ENCODE measurements at regions not wholly inside any gene's neighbourhood (a gene's known extent, or its start where the extent isn't known, plus 50 kb on each side); places are given as distances from the start of the nearest gene placed in this dataset.

DNA sequence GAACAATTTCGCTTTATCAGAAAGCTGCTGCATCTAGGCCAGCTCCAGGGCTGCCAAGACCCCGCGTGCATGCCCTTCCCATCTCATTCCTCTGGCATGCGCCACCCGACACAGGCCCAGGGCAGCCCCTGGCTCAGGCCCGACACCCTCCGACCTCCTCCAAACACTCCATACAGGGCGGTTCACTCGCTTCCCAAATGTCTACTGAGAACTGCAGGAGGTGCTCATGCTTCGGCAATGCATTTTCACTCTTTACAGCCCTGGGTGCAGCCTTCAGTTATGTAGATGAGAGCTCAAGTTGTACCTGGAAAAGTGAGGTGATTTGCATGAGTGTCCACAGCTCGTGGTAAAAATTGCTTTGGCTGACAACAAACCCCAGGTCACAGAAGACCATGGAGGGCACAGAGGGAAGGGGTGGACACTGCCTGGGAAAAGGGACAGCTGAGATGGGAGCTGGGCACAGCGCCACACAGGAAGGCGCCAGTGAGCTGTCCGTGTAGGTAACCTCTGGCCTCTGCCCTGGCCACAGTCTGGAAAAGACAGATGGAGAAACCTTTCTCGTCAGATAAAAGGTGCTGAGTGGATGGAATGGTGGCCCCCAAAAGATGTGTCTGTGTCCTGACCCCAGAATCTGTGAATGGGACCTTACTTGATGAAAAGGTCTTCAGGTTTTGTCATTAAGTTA is 1351.9 kb downstream of the BRD1 start:
- no peak for DNase-seq (ENCODE audit: low read depth in 1 of 2, low spot score in 1 of 2)

DNA sequence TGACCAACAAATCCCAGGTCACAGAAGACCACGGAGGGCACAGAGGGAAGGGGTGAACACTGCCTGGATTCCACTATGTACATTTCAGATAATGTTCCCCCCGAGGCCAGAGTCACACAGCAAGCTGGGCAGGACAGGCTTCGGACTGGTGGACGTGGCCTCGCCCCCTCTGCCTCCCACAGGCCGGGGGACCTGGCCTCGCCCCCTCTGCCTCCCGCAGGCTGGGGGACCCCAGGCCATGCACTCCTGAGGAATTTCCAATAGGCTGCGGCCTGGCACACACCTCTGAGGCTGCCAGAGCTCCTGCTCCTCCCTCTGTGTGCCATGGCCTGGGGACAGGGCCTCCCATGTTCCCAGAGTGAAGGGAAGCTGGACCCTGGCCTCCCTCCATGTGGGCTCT is 1352.8 kb downstream of the BRD1 start:
- Histone ChIP-seq H3K27me3 (ENCODE audit: insufficient read depth, poor library complexity, severe bottlenecking) (no peaks in the 10 kb centered on the region), H3K4me3 (replicated peaks; ENCODE audit: insufficient read depth, low read length) (no peak overlapping the region), H3K27ac (replicated peaks) (no peak overlapping the region)
- TF ChIP-seq, protein P1, sequence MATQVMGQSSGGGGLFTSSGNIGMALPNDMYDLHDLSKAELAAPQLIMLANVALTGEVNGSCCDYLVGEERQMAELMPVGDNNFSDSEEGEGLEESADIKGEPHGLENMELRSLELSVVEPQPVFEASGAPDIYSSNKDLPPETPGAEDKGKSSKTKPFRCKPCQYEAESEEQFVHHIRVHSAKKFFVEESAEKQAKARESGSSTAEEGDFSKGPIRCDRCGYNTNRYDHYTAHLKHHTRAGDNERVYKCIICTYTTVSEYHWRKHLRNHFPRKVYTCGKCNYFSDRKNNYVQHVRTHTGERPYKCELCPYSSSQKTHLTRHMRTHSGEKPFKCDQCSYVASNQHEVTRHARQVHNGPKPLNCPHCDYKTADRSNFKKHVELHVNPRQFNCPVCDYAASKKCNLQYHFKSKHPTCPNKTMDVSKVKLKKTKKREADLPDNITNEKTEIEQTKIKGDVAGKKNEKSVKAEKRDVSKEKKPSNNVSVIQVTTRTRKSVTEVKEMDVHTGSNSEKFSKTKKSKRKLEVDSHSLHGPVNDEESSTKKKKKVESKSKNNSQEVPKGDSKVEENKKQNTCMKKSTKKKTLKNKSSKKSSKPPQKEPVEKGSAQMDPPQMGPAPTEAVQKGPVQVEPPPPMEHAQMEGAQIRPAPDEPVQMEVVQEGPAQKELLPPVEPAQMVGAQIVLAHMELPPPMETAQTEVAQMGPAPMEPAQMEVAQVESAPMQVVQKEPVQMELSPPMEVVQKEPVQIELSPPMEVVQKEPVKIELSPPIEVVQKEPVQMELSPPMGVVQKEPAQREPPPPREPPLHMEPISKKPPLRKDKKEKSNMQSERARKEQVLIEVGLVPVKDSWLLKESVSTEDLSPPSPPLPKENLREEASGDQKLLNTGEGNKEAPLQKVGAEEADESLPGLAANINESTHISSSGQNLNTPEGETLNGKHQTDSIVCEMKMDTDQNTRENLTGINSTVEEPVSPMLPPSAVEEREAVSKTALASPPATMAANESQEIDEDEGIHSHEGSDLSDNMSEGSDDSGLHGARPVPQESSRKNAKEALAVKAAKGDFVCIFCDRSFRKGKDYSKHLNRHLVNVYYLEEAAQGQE (IDR thresholded peaks at IDR 0.05; ENCODE audit: insufficient replicate concordance, low read depth), result no peak
- TF ChIP-seq POLR2AphosphoS5 (IDR thresholded peaks at IDR 0.05; ENCODE audit: low read depth) (no peak), SPI1 (IDR thresholded peaks at IDR 0.05; ENCODE audit: borderline replicate concordance, low read depth) (no peak), GABPA (IDR thresholded peaks at IDR 0.05; ENCODE audit: low read depth) (no peak)
- TF ChIP-seq, protein P2, sequence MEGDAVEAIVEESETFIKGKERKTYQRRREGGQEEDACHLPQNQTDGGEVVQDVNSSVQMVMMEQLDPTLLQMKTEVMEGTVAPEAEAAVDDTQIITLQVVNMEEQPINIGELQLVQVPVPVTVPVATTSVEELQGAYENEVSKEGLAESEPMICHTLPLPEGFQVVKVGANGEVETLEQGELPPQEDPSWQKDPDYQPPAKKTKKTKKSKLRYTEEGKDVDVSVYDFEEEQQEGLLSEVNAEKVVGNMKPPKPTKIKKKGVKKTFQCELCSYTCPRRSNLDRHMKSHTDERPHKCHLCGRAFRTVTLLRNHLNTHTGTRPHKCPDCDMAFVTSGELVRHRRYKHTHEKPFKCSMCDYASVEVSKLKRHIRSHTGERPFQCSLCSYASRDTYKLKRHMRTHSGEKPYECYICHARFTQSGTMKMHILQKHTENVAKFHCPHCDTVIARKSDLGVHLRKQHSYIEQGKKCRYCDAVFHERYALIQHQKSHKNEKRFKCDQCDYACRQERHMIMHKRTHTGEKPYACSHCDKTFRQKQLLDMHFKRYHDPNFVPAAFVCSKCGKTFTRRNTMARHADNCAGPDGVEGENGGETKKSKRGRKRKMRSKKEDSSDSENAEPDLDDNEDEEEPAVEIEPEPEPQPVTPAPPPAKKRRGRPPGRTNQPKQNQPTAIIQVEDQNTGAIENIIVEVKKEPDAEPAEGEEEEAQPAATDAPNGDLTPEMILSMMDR (IDR thresholded peaks at IDR 0.05; ENCODE audit: insufficient read depth, low read length), result no peak
- no peak for DNase-seq (ENCODE audit: low read depth in 1 of 2, low spot score in 1 of 2)

More for the DNA sequence above, 1351.9 kb downstream of the BRD1 start:
- no peak overlapping the region for H3K27ac ChIP-seq (replicated peaks)
- TF ChIP-seq GABPA (IDR thresholded peaks at IDR 0.05; ENCODE audit: low read depth), result no peak
- no peak for TF ChIP-seq POLR2AphosphoS5 (IDR thresholded peaks at IDR 0.05; ENCODE audit: low read depth)
- TF ChIP-seq, protein P1 (IDR thresholded peaks at IDR 0.05; ENCODE audit: insufficient replicate concordance, low read depth), result no peak
- TF ChIP-seq, protein P2 (IDR thresholded peaks at IDR 0.05; ENCODE audit: insufficient read depth, low read length), result no peak
- H3K4me3 ChIP-seq (replicated peaks; ENCODE audit: insufficient read depth, low read length), result no peak overlapping the region
- H3K27me3 ChIP-seq (ENCODE audit: insufficient read depth, poor library complexity, severe bottlenecking), result no peaks in the 10 kb centered on the region

DNA sequence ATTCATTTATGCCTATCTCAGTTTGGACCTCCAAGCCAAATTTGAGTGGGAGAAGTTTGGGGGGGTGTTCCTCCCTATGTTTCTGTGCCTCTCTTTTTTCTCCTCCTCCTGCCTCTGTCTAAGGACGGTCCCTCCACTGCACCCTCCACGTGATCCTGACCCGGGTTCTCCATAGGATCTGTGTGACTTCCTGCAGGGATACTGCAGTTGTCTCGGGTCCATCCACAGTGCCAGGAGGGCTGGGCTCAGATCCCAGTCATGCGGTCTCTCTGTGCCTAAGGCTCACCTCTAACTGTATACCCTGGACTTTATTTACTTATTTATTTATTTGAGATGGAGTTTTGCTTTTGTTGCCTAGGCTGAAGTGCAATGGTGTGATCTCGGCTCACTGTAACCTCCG is 1354.5 kb downstream of the BRD1 start:
- no peak for TF ChIP-seq SPI1 (IDR thresholded peaks at IDR 0.05; ENCODE audit: borderline replicate concordance, low read depth)
- no peak for TF ChIP-seq POLR2AphosphoS5 (IDR thresholded peaks at IDR 0.05; ENCODE audit: low read depth)
- no peak for TF ChIP-seq GABPA (IDR thresholded peaks at IDR 0.05; ENCODE audit: low read depth)
- TF ChIP-seq, protein P1 (IDR thresholded peaks at IDR 0.05; ENCODE audit: insufficient replicate concordance, low read depth), result no peak
- TF ChIP-seq, protein P2 (IDR thresholded peaks at IDR 0.05; ENCODE audit: insufficient read depth, low read length), result no peak
- Histone ChIP-seq H3K27me3 (ENCODE audit: insufficient read depth, poor library complexity, severe bottlenecking) (no peaks in the 10 kb centered on the region), H3K4me3 (replicated peaks; ENCODE audit: insufficient read depth, low read length) (no peak overlapping the region), H3K27ac (replicated peaks) (no peak overlapping the region)
- DNase-seq (ENCODE audit: low read depth in 1 of 2, low spot score in 1 of 2), result no peak

Measured in HL-60 (cell line).